HG03060 (cell line): ENCODE measurements at regions not wholly inside any gene's neighbourhood (a gene's known extent, or its start where the extent isn't known, plus 50 kb on each side); places are given as distances from the start of the nearest gene placed in this dataset.
A peak's percentile ranks its signal among the peaks of the same experiment; 100 is the strongest.

Source experiments
- ATAC-seq: cut with Tn5 transposase; IDR thresholded peaks from one replicate; pipeline ENCODE4 v1.9.1; 2021; ENCODE audit warnings: low read depth, moderate number of reproducible peaks; ENCODE audit not compliant: unreplicated experiment

- ATAC-seq, result no peak
Measured at GRCh38 chr10:106216085-106216484, 948.4 kb downstream of the SORCS1 start.

- ATAC-seq, result no peak
Measured at GRCh38 chr10:106214243-106214642, 950.3 kb downstream of the SORCS1 start.

- ATAC-seq, result no peak
Measured at GRCh38 chr10:106213493-106213892, 951.0 kb downstream of the SORCS1 start.

- ATAC-seq, result no peak
Measured at GRCh38 chr10:106198275-106198674, 966.2 kb downstream of the SORCS1 start.

GRCh38 chr10:106189292-106189691 is 975.2 kb downstream of the SORCS1 start:
- ATAC-seq, result peak; percentile 51

GRCh38 chr10:106185951-106186350 is 978.6 kb downstream of the SORCS1 start:
- no peak for ATAC-seq

GRCh38 chr10:106183041-106183440 is 981.5 kb downstream of the SORCS1 start:
- ATAC-seq, result no peak

- ATAC-seq, result no peak
Measured at GRCh38 chr10:106182542-106182941, 982.0 kb downstream of the SORCS1 start.

- no peak for ATAC-seq
Measured at GRCh38 chr10:106181501-106181900, 983.0 kb downstream of the SORCS1 start.

GRCh38 chr10:106179430-106179829 is 985.1 kb downstream of the SORCS1 start:
- ATAC-seq, result no peak

- no peak for ATAC-seq
Measured at GRCh38 chr10:106175760-106176377, 988.6 kb downstream of the SORCS1 start.

- no peak for ATAC-seq
Measured at GRCh38 chr10:106173838-106174237, 990.7 kb downstream of the SORCS1 start.

GRCh38 chr10:106169241-106169640 is 995.3 kb downstream of the SORCS1 start:
- ATAC-seq, result no peak

GRCh38 chr10:106167946-106168345 is 996.6 kb downstream of the SORCS1 start:
- no peak for ATAC-seq

- ATAC-seq, result no peak
Measured at GRCh38 chr10:106158241-106158640, 1006.3 kb downstream of the SORCS1 start.

GRCh38 chr10:106147021-106147420 is 1017.5 kb downstream of the SORCS1 start:
- no peak for ATAC-seq

- no peak for ATAC-seq
Measured at GRCh38 chr10:106139915-106140314, 1024.6 kb downstream of the SORCS1 start.

- no peak for ATAC-seq
Measured at GRCh38 chr10:106136175-106136574, 1028.3 kb downstream of the SORCS1 start.

GRCh38 chr10:106134326-106135000 is 1030.0 kb downstream of the SORCS1 start:
- no peak for ATAC-seq

- ATAC-seq, result no peak
Measured at GRCh38 chr10:106133451-106133850, 1031.1 kb downstream of the SORCS1 start.

GRCh38 chr10:106132956-106133355 is 1031.5 kb downstream of the SORCS1 start:
- ATAC-seq, result no peak

- no peak for ATAC-seq
Measured at GRCh38 chr10:106114656-106115186, 1049.8 kb downstream of the SORCS1 start.
